GM12875 (cell line): ENCODE measurements at regions not wholly inside any gene's neighbourhood (a gene's known extent, or its start where the extent isn't known, plus 50 kb on each side); places are given as distances from the start of the nearest gene placed in this dataset.

ENCODE experiments used
- H3K4me3 ChIP-seq: one replicate; pipeline ENCODE4 v1.5.1; 2011; ENCODE audit warnings: low read depth, low read length, control low read depth
- TF ChIP-seq, protein P1 (sequence below): IDR thresholded peaks from 2 replicates; pipeline ENCODE4 v1.5.1; 2011; ENCODE audit warnings: low read depth, mild to moderate bottlenecking, control low read depth, inconsistent platforms, low read length, moderate library complexity, borderline replicate concordance; ENCODE audit not compliant: insufficient read depth

DNA sequence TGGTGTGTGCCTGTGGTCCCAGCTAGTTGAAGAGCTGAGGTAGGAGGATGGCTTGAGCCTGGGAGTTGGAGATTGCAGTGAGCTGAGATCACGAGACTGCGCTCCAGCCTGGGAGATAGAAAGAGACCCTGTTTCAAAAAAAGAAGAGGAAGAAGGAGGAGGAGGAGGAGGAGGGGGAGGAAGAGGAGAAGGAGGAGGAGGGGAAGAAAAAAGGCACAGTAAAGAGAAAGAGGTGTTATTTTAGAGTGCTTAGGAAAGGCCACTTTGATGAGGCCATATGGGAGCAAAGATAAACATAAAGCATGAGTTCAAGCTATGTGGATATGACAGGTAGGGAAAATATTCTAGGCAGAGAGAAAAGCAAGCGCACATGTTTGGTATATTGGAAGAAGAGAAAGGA lies 154.1 kb upstream of the BTG1 start:
- TF ChIP-seq, protein P1, sequence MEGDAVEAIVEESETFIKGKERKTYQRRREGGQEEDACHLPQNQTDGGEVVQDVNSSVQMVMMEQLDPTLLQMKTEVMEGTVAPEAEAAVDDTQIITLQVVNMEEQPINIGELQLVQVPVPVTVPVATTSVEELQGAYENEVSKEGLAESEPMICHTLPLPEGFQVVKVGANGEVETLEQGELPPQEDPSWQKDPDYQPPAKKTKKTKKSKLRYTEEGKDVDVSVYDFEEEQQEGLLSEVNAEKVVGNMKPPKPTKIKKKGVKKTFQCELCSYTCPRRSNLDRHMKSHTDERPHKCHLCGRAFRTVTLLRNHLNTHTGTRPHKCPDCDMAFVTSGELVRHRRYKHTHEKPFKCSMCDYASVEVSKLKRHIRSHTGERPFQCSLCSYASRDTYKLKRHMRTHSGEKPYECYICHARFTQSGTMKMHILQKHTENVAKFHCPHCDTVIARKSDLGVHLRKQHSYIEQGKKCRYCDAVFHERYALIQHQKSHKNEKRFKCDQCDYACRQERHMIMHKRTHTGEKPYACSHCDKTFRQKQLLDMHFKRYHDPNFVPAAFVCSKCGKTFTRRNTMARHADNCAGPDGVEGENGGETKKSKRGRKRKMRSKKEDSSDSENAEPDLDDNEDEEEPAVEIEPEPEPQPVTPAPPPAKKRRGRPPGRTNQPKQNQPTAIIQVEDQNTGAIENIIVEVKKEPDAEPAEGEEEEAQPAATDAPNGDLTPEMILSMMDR, result no peak

DNA sequence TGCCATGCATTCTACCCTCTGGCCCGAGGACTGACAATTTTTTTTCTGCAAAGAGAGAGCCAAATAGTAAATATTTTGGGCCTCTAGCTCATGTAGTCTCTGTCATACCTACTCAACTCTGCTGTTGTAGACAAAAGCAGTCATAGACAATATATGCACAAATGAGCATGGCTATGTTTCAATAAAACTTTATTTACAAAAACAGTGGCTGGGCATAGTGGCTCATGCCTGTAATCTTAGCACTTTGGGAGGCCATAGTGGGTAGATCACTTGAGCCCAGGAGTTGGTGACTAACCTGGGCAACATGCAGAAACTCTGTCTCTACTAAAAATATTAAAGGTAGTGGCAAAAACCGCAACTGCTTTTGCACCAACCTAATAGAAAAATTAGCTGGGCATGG lies 153.7 kb upstream of the BTG1 start:
- TF ChIP-seq, protein P1, result no peak
- no peak overlapping the region for H3K4me3 ChIP-seq

More for the DNA sequence above, 154.1 kb upstream of the BTG1 start:
- H3K4me3 ChIP-seq, result no peak overlapping the region

DNA sequence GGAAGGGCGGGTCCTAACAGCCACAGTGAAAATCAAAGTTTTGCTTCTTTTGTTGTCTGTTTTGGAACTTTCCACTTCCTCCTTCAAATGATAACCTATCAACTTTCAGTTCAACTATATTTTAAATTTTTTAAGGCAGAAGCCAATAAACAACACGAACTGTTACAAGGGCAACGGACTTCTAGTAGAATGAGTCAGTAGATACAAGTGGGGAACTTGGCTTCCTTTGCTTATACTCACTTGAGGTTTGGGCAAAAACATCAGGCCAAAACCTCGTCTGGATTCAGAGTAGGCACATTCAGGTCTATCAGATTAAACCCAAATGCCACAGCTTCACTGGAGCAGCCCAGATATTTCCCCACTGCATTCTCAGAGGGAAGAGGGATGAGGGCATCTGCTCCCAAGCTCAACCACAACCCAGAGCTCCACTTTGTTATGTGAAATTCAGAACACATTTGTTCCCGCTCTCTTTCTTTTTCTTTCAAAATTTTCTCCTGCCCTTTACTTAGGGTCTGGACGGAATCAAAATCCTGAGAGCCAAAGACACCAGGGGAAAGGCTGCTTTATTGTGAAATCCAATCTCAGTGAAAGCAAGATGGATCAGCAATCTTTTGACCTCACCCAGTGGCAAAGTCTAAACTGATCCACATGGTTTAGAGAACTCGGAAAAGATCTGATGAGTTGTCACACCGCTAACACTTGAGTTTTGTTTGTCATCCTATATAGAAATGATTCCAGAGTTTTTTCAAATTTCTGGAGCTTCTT lies 152.5 kb upstream of the BTG1 start:
- TF ChIP-seq, protein P1, result no peak
- H3K4me3 ChIP-seq, result no peak overlapping the region

DNA sequence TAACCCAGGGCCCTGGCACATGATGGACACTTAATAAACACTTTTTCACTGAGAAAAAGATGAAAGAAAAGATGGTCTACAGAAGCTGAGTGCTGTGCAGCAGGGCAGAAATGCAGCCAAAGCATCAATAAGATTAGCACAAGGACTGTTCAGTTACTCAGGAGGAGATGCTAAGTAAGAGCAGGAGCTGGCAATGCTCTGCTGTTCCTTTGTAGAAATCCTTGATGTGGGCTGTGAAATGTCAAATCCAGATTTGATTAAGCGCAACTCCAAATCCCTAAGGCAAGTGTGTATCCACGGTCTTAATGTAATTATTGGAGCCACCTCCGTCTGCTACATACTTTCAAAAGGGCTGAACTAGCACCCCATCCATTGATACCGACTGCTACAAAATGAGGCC lies 151.8 kb upstream of the BTG1 start:
- no peak overlapping the region for H3K4me3 ChIP-seq
- TF ChIP-seq, protein P1, result no peak

DNA sequence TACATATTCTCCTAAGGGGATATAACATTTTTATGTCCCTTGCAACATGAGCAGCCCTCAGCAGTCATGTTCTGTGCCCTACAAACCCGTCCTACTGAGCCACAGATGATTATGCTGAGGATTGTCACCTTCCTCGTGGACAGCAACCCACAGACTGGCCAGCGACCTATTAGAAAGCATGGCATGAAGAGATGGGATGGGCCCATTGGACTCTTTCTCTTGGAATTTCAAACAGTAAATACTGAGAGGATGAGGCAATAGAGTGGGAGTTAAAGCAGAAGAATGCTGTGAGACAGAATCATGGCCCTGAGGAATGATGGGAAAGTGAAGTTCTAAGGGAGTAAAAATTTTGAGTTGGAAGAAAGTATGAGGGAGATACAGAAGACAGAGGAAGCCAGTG lies 149.9 kb upstream of the BTG1 start:
- TF ChIP-seq, protein P1, result no peak
- no peak overlapping the region for H3K4me3 ChIP-seq

DNA sequence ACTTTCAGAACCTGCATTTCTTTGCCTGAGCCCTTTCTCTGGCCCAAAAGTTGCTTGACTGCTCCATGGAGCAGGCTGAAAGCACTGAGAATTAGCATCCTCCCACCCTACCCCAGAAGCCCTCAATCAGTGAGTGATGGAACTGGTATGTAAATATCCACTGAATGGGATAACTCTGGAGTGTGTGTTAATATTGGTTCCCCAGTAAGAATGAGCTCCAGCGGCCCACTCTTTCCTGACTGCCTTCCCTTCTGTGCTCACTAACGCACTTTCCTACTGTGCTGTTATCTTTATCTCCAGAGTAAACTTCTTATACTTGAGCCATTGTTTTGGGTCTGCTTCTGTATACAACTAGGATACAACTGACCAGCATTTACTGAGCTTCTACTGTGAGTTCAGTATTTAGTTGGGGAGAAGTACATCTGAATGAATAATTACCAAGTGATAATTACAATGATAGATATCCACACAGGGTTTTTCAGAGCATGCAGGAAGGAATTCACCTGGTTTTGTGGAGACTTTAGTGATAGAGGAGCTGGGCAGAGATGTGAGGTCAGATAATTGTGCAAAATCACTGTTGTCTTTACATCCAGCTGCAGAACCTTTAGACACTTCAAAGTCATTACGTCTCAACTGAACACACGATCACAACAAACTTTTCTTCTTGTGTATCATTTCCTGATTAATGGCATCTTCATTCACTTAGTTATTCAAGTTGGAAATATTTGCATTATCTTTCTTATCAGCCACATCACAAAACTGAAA lies 149.2 kb upstream of the BTG1 start:
- H3K4me3 ChIP-seq, result no peak overlapping the region
- TF ChIP-seq, protein P1, result no peak

DNA sequence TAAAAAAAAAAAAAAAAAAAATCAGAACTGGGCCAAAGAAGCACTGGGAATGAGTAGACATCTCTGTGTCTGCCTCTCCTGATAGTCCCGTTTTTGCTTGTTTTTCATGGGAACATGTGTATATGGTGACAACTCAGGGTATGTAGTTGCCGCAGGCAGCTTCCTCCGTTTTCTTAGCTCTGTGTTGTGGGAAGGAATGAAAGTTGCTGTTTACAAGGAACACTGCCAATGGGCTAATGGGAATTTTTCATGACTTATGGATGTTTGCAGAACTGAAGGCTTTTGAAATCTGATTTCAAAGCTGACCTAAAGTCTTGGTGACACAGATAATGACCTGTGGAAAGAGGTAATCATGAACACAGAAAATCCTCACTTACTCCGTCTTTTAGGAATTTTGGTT lies 146.4 kb upstream of the BTG1 start:
- TF ChIP-seq, protein P1, result no peak
- no peak overlapping the region for H3K4me3 ChIP-seq
